Endothelial cell (in vitro differentiated cells): ENCODE measurements at regions not wholly inside any gene's neighbourhood (a gene's known extent, or its start where the extent isn't known, plus 50 kb on each side); places are given as distances from the start of the nearest gene placed in this dataset.

Source experiments
- DNase-seq: peaks from one replicate; pipeline ENCODE4 v3.0.0; 2021; ENCODE audit warnings: low spot score
- H3K27ac Mint-ChIP-seq: one replicate; pipeline ENCODE4 v1.8.0; 2021; ENCODE audit warnings: mixed read lengths, inconsistent platforms; ENCODE audit not compliant: unreplicated experiment
- H3K27me3 Mint-ChIP-seq: one replicate; pipeline ENCODE4 v1.8.0; 2021; ENCODE audit warnings: mild to moderate bottlenecking, moderate library complexity, mixed read lengths, inconsistent platforms; ENCODE audit not compliant: unreplicated experiment
- H3K36me3 Mint-ChIP-seq: one replicate; pipeline ENCODE4 v1.8.0; 2021; ENCODE audit warnings: mild to moderate bottlenecking, low read depth, mixed read lengths, inconsistent platforms; ENCODE audit not compliant: unreplicated experiment
- H3K4me1 Mint-ChIP-seq: one replicate; pipeline ENCODE4 v1.8.0; 2021; ENCODE audit warnings: mild to moderate bottlenecking, mixed read lengths, inconsistent platforms; ENCODE audit not compliant: unreplicated experiment
- H3K4me3 Mint-ChIP-seq: one replicate; pipeline ENCODE4 v1.8.0; 2021; ENCODE audit warnings: mild to moderate bottlenecking, mixed read lengths, inconsistent platforms; ENCODE audit not compliant: unreplicated experiment
- H3K9me3 Mint-ChIP-seq: one replicate; pipeline ENCODE4 v1.8.0; 2021; ENCODE audit warnings: mixed read lengths, inconsistent platforms; ENCODE audit not compliant: unreplicated experiment
- TF ChIP-seq, protein P1 (sequence below): fragments of 200-600 bp; sonication (generic); IDR thresholded peaks from one replicate; pipeline ENCODE4 v1.5.0; 2021; ENCODE audit warnings: antibody characterized with exemption; ENCODE audit not compliant: unreplicated experiment

DNA sequence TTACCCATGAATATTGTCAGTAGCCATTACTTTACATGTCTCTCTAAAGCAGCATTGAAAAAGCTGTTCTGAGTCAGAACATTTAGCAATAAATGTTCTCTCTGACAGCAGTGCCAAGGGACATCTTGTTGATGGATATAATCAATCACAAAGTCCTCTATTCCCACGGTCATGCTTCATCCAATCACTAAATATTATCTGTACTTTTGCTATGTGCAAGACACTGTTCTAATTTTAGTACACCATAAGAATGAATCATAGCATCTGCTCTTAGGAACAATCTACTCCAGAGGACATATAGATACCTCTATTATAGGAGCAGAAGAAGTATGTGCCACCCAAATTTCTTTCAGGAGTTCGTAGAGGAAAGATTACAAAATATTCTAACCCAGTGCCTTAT is 142.5 kb upstream of the MBNL1 start:
- no peak for DNase-seq
- Mint-ChIP-seq H3K4me1 (no peaks in the 10 kb centered on the region), H3K4me3 (no peak overlapping the region), H3K9me3 (no peaks in the 10 kb centered on the region), H3K27me3 (no peaks in the 10 kb centered on the region), H3K36me3 (no peaks in the 10 kb centered on the region), H3K27ac (no peak overlapping the region)
- TF ChIP-seq, protein P1, sequence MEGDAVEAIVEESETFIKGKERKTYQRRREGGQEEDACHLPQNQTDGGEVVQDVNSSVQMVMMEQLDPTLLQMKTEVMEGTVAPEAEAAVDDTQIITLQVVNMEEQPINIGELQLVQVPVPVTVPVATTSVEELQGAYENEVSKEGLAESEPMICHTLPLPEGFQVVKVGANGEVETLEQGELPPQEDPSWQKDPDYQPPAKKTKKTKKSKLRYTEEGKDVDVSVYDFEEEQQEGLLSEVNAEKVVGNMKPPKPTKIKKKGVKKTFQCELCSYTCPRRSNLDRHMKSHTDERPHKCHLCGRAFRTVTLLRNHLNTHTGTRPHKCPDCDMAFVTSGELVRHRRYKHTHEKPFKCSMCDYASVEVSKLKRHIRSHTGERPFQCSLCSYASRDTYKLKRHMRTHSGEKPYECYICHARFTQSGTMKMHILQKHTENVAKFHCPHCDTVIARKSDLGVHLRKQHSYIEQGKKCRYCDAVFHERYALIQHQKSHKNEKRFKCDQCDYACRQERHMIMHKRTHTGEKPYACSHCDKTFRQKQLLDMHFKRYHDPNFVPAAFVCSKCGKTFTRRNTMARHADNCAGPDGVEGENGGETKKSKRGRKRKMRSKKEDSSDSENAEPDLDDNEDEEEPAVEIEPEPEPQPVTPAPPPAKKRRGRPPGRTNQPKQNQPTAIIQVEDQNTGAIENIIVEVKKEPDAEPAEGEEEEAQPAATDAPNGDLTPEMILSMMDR = no peak

GRCh38 chr3:152127058-152127457 is 141.7 kb upstream of the MBNL1 start:
- Mint-ChIP-seq H3K36me3 (no peaks in the 10 kb centered on the region), H3K9me3 (no peaks in the 10 kb centered on the region), H3K4me3 (no peak overlapping the region), H3K27ac (no peak overlapping the region), H3K4me1 (no peaks in the 10 kb centered on the region), H3K27me3 (no peaks in the 10 kb centered on the region)
- no peak for DNase-seq
- TF ChIP-seq, protein P1 = no peak

DNA sequence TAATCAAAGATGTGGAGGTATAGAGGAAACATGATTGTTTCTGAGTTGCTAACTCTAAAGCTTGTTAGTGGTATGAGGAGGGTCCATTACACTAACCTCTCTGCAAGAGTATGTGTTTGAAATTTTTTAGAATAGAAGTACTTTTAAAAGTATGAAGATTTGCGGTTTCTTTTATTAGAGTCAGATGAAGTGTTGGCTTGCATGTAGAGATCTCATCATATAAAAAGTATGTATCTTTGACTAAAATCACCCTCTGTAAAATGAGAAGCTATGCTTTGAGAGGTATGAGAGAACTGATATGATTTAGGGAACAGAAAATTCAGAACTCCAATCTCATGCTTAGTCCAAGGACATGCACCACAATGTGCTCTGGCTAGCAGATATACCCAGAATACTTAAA is 140.4 kb upstream of the MBNL1 start:
- H3K27me3 Mint-ChIP-seq = no peaks in the 10 kb centered on the region
- no peak overlapping the region for H3K4me3 Mint-ChIP-seq
- H3K9me3 Mint-ChIP-seq = no peaks in the 10 kb centered on the region
- no peaks in the 10 kb centered on the region for H3K36me3 Mint-ChIP-seq
- H3K4me1 Mint-ChIP-seq = no peaks in the 10 kb centered on the region
- H3K27ac Mint-ChIP-seq = no peak overlapping the region
- DNase-seq = no peak
- TF ChIP-seq, protein P1 = no peak

DNA sequence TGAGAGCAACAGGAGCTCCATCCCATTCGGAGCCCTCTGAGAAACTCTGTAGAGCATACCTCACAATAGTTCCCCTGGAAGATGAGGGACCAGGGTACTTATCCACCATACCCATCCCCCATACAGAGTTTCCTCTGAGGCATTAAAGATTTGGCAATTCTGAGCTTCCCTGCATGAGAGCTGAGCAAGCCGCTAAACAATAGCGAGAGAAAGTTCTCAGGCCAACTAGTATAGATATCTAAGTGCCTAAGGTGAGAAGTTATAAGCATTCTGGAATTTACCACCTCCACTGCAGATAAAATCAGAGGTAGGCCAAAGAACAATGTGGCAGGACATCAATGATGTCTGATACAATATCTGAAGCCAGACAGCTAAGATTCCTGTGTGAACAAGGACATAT is 129.1 kb upstream of the MBNL1 start:
- TF ChIP-seq, protein P1 = no peak
- Mint-ChIP-seq H3K4me1 (peaks cover 12% of the 10 kb centered on the region), H3K27me3 (peaks cover 1% of the 10 kb centered on the region), H3K9me3 (no peaks in the 10 kb centered on the region), H3K36me3 (peaks cover 4% of the 10 kb centered on the region), H3K27ac (no peak overlapping the region), H3K4me3 (no peak overlapping the region)
- DNase-seq = no peak

DNA sequence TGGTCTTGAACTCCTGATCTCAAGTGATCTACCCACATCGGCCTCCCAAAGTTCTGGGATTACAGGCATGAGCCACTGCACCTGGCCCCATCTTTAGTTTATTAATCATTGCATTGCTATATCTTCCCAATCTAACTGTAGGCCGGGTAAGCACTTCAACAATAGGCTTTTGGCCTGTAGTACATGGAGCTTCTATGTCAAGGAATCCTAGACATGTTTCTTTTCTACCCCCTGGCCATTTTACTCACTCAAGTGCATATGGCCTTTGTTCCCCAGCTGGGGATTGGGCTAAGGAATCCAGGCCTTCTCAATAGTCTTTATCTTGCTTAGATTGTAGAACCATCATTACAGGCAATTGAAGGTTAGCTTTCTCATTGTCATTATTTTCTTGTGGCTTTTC is 122.3 kb upstream of the MBNL1 start:
- DNase-seq = no peak
- TF ChIP-seq, protein P1 = no peak
- no peak overlapping the region for H3K4me3 Mint-ChIP-seq
- H3K27me3 Mint-ChIP-seq = no peaks in the 10 kb centered on the region
- H3K4me1 Mint-ChIP-seq = no peaks in the 10 kb centered on the region
- no peak overlapping the region for H3K27ac Mint-ChIP-seq
- no peaks in the 10 kb centered on the region for H3K36me3 Mint-ChIP-seq
- H3K9me3 Mint-ChIP-seq = no peaks in the 10 kb centered on the region
